GM23338 (cell line): ENCODE measurements at regions not wholly inside any gene's neighbourhood (a gene's known extent, or its start where the extent isn't known, plus 50 kb on each side); places are given as distances from the start of the nearest gene placed in this dataset.

Experiments used
- CTCF ChIP-seq, 2 experiments: fragments of 200-600 bp in 1 of 2; sonication (generic) in 1 of 2; conservative IDR thresholded peaks; 2 replicates each; pipeline versions ENCODE4 v1.5.1 to v1.6.1; 2016 to 2017; ENCODE audit warnings: antibody characterized with exemption in 2 of 2, low read depth in 2 of 2, mild to moderate bottlenecking in 2 of 2, moderate library complexity in 1 of 2
- EZH2 ChIP-seq: fragments of 200-600 bp; sonication (generic); IDR thresholded peaks from one replicate; pipeline ENCODE4 v1.8.0; 2017; ENCODE audit warnings: antibody characterized with exemption, mild to moderate bottlenecking, low read depth; ENCODE audit not compliant: unreplicated experiment
- EZH2phosphoT487 ChIP-seq: fragments of 200-600 bp; sonication (generic); IDR thresholded peaks from one replicate; pipeline ENCODE4 v1.8.1; 2018; ENCODE audit warnings: antibody characterized with exemption; ENCODE audit not compliant: unreplicated experiment
- POLR2AphosphoS5 ChIP-seq: IDR thresholded peaks from 2 replicates; pipeline ENCODE4 v1.6.1; 2016; ENCODE audit warnings: antibody characterized with exemption, low read depth
- REST ChIP-seq: IDR thresholded peaks from one replicate; pipeline ENCODE4 v1.6.1; 2018; ENCODE audit warnings: antibody characterized with exemption; ENCODE audit not compliant: unreplicated experiment
- ZNF331 ChIP-seq: fragments of 250-450 bp; sonication (Bioruptor Pico); IDR thresholded peaks from 2 replicates; pipeline ENCODE4 v1.5.0; 2020; ENCODE audit warnings: low read depth, mild to moderate bottlenecking, moderate library complexity

- TF ChIP-seq POLR2AphosphoS5 (no peak), CTCF (conservative IDR thresholded peaks at IDR 0.05; ENCODE audit: low read depth in 2 of 2) (no peak), EZH2phosphoT487 (no peak), EZH2 (no peak), REST (no peak), ZNF331 (CRISPR knock-in tag) (no peak)
Measured at GRCh38 chr2:175525975-175526374, 344.5 kb upstream of the ATP5MC3 start.
